GM19395 (cell line): ENCODE measurements at regions not wholly inside any gene's neighbourhood (a gene's known extent, or its start where the extent isn't known, plus 50 kb on each side); places are given as distances from the start of the nearest gene placed in this dataset.

Source experiments
- ATAC-seq: cut with Tn5 transposase; IDR thresholded peaks from one replicate; pipeline ENCODE4 v1.9.1; 2021; ENCODE audit warnings: mild to moderate bottlenecking, moderate library complexity; ENCODE audit not compliant: unreplicated experiment

DNA sequence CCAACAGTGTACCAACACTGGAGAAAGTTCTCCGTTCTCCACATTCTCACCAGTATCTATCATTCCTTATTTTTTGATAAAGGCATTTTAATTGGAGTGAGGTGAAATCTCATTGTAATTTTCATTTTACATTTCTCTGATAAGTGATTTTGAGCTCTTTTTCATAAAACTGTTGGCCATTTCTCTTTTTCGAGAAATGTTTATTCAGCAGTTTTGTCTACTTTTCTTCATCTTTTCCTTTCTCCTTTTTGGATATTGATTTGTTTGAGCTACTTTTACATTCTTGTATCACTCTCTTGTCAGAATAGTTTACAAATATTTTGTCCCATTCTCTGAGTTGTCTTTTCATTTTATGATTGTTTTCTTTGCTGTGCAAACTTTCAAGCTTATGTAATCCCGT lies 555.2 kb downstream of the COL12A1 start:
- no peak for ATAC-seq

DNA sequence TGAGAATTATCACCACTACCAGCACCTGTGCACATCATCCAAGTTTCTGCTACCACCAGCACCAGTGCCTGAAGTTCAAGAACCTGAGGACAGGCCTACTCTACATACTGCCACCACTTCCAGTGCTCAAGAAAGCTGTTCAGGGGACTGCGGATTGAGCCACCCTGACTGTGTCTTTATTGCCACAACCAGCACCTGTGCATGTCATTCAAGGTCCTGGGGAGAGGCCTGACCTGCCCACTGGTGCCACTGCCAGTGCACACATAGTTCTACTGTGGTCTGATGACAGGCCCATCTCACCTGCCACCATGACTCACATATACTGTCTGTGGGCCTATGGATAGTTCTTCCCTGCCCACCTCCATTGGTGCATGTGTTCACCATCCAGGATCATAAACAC lies 559.4 kb downstream of the COL12A1 start:
- ATAC-seq = no peak

GRCh38 chr6:74645108-74645849 lies 560.6 kb downstream of the COL12A1 start:
- no peak for ATAC-seq

- no peak for ATAC-seq
Observed at GRCh38 chr6:74642101-74642500, 563.8 kb downstream of the COL12A1 start.

DNA sequence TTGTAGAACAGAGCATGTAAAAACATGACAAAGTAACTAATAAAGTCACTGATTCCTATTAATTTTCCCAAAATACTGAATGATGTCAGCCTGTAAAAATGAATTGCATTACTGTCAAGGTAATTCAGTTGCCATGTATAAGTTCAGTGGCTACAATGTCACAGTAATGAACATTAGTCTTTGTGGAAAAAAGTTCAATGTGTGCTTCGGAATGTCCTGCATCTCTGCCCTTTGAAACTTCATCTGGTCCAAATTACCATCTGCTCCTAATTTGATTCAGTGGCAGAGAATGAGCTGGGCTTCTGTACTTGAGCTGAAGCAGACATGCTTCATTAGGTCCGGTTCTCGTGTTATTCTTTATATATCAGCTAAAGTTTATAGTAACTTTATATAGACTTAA lies 567.4 kb downstream of the COL12A1 start:
- no peak for ATAC-seq

DNA sequence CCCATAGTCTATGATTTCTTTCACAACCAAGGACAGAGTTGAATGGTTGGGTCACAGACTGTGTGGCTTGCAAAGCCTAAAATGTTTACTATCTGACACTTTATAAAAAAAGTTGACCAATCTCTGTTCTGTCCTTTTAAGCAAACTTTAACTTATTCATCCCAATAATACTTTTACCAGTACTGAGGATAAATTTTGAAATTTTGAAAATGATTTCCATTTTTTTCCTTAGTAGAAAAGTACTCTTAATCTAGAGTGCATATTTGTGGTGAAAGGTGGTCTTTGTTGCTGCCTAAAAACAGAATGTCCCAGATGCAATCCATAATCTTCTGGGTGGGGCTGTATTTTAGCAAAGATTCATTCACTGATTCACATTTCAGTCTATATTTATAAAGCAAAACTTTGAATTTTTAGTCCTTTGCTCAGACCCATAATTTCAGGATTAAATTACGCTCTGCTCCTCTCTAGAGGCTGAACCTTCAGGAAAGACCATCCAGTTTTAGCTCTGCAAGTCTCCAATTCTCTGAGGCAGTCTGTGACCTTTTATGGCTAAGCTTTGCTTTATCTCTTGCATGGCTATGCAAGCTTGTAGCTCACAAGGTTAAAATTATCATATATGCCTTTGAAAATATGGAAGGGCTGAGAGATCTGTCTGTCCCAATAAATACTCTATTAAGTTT lies 573.5 kb downstream of the COL12A1 start:
- ATAC-seq = no peak

- ATAC-seq = no peak
Observed at GRCh38 chr6:74631564-74631963, 574.3 kb downstream of the COL12A1 start.

- no peak for ATAC-seq
Observed at GRCh38 chr6:74626288-74626687, 579.6 kb downstream of the COL12A1 start.

DNA sequence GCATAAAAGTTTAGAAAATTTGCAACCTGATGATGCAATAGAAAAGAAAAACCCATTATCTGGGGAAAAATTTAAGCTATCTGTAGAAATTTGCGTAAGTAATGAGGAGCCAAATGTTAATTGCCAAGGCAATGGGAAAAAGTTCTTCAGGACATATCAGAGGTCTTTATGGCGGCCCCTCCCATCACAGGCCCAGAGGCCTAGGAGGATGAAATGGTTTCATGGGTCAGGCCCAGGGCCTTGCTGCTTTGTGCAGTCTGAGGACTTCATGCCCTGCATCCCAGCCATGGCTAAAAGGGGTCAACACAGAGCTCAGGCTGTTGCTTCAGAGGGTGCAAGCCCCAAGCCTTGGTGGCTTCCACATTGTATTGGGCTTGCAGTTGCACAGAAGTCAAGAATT lies 582.8 kb downstream of the COL12A1 start:
- ATAC-seq = no peak

GRCh38 chr6:74611220-74611619 lies 594.6 kb downstream of the COL12A1 start:
- no peak for ATAC-seq

GRCh38 chr6:74610352-74610751 lies 595.5 kb downstream of the COL12A1 start:
- no peak for ATAC-seq

DNA sequence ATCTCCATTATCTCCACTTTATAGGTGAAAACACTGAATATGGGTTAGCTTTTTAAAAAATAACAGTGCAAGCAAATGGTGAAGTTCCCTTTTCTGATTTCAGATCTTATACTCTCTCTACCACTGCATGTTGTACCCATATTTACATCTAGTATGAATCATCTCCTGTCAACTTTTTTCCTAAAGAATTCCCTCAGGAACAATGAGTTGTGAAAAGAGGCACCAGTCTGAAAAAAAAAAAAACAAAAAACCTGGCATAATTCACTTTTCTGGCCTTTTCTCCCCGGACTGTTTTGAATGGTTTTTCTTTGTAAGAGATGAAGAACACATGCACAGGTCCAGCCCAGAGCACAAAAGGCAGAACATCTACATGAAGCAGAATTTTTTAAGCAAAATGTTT lies 596.0 kb downstream of the COL12A1 start:
- no peak for ATAC-seq

DNA sequence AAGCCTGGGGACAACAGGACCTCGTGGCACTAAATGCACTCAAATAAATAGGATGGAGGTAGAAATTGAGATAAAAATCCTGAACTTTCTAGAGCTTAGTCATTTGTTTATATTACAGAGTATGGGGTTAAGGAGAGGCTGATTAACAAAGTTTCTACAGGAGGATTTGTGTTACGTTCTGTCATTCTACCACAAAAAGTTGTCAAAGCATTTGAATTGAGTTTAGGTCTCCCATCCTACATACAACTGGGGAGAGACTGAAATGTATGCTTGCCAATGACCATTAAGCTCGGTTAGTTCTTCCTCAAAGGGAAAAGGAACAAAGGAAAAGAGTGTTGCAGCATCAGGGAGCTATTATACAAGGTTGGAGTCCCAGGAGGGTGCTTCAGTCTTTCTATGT lies 597.9 kb downstream of the COL12A1 start:
- no peak for ATAC-seq

DNA sequence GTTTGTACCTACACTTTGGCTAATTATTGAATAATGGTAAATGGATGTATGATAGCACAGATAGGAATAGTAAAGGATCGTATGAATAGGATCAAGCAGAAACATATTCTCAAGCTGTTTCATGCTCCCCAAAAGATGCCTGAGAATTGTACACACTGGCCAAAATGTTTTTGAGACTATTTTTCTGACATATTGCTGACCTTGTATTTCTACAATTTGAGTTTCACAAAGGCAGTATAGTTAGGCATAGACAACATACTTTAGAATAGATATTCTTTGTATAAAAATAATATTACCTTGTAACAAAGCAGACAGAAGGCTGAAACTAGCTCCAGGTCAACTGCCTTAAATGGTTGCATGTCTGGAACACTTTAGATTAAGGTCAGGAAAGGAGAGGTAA lies 598.4 kb downstream of the COL12A1 start:
- no peak for ATAC-seq

DNA sequence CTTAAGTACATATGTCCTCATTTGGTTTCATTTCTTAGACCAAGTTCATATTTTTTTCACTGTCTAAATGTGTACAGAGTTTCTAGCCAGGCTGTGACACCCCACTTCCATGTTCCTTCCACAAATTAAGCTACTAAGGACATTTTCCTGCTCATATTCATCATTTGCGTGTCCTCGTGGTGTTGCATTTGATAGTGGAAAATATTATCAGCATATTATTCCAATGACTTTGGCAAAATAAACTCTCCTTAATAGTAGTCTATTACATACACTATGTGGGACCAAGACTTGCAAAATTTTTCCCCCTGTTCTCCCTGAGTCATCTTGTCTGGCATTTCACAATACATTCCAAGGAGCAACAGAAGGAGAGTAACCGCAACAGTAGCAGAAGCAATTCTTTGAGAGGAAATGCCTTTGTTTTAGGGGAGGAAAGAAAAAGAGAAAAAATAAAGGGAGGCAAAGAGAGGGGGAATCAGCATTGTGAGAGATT lies 599.2 kb downstream of the COL12A1 start:
- no peak for ATAC-seq

DNA sequence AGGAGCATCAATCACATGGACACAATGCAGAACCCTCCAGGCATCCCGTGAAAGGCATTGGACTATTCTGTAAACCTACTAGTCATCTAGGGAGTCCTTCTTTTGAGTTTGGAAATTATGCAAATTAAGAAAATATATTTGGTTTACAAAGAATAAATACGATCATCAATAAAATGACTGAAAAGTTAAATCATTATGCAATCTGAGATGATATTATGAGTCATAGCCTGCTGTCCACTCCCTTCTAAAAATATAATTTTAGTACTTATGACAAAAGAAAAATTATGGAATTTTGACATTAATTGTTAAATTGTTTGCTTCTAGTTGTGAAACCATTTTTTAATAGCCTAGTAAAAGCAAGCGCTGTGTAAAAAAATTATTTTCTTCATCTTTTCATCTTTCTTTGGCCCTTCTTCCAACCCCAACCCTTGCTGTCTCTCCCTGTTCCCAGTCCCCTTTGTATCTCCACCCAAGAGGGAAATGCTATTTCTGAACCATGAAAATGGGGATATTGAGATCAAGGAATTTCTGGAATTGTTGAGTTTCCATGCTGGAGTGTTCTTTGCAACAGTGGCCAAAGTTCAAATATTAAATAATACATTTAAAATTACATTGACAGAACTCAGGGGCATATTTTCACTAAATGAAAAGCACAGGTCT lies 599.8 kb downstream of the COL12A1 start:
- ATAC-seq = no peak

GRCh38 chr6:74604279-74604678 lies 601.6 kb downstream of the COL12A1 start:
- ATAC-seq = no peak

- no peak for ATAC-seq
Observed at GRCh38 chr6:74603322-74604076, 602.4 kb downstream of the COL12A1 start.

GRCh38 chr6:74602206-74602605 lies 603.6 kb downstream of the COL12A1 start:
- no peak for ATAC-seq

- ATAC-seq = peak; percentile 95
Observed at GRCh38 chr6:74598462-74599393, 607.1 kb downstream of the COL12A1 start.
